Endothelial cell of umbilical vein (primary cell): ENCODE measurements at regions not wholly inside any gene's neighbourhood (a gene's known extent, or its start where the extent isn't known, plus 50 kb on each side); places are given as distances from the start of the nearest gene placed in this dataset.

Source experiments
- BruUV-seq: library from RNA; stranded (reverse); fragments of 400-500 nt; replicated peaks from 2 replicates; lab custom pipeline; 2021; lab: Mats Ljungman, UMichigan
- CTCF ChIA-PET: fragments of 300-600, 350-600 bp; sonication (Branson Sonifier 250); formaldehyde crosslinking; loops from one replicate; lab custom pipeline; 2021; ENCODE audit warnings: antibody characterized with exemption, inconsistent platforms; lab: Charles Lee
- POLR2A ChIA-PET: fragments of 300-600, 350-600 bp; sonication (Branson Sonifier 250); formaldehyde crosslinking; loops from one replicate; lab custom pipeline; 2021; ENCODE audit warnings: antibody characterized with exemption, inconsistent platforms; lab: Charles Lee
- DNase-seq: peaks from one replicate; pipeline ENCODE4 v3.0.0-alpha.2; 2011; ENCODE audit warnings: low read depth, low spot score
- FAIRE-seq: peaks from 2 replicates; lab custom pipeline; 2011; peaks lifted over from hg19 to GRCh38; lab: Jason Lieb, UNC
- H2AFZ ChIP-seq: 2 replicates; pipeline ENCODE4 v1.6.0; 2012; ENCODE audit warnings: low read depth, low read length, control low read depth, inconsistent platforms
- H3K27ac ChIP-seq: 2 replicates; pipeline ENCODE4 v1.5.1; 2011; ENCODE audit warnings: low read depth, mild to moderate bottlenecking, control low read depth, low read length, moderate library complexity; ENCODE audit not compliant: insufficient read depth
- H3K27me3 ChIP-seq, 2 experiments: 2 replicates each; pipeline versions ENCODE4 v1.6.0 to v1.6.1; 2011; ENCODE audit warnings: low read length in 2 of 2, mixed read lengths in 1 of 2; ENCODE audit not compliant: control insufficient read depth in 2 of 2, insufficient read depth in 2 of 2
- H3K36me3 ChIP-seq, 2 experiments: 2 replicates in 1 of 2; 3 replicates in 1 of 2; pipeline ENCODE4 v1.5.1; 2011; ENCODE audit warnings: low read length in 2 of 2, mild to moderate bottlenecking in 1 of 2, moderate library complexity in 1 of 2; ENCODE audit not compliant: control insufficient read depth in 2 of 2, insufficient read depth in 2 of 2; ENCODE audit errors: extremely low read depth in 1 of 2
- H3K4me1 ChIP-seq: 3 replicates; pipeline ENCODE4 v1.5.1; 2011; ENCODE audit warnings: mild to moderate bottlenecking, low read length; ENCODE audit not compliant: control insufficient read depth, insufficient read depth; ENCODE audit errors: extremely low read depth
- H3K4me2 ChIP-seq: 2 replicates; pipeline ENCODE4 v1.6.1; 2011; ENCODE audit warnings: low read length, control low read depth, mixed read lengths; ENCODE audit not compliant: insufficient read depth
- H3K4me3 ChIP-seq, 3 experiments: fragments of 200-600 bp in 1 of 3; sonication (generic), shearing (Covaris generic) in 1 of 3; replicated peaks in 1 of 3; 2 replicates each; pipeline ENCODE4 v1.5.1; 2011 to 2016; ENCODE audit warnings: control low read depth in 3 of 3, low read length in 3 of 3, mild to moderate bottlenecking in 2 of 3, inconsistent platforms in 1 of 3, low read depth in 1 of 3, moderate library complexity in 1 of 3; ENCODE audit not compliant: insufficient read depth in 1 of 3
- H3K79me2 ChIP-seq: 2 replicates; pipeline ENCODE4 v1.6.0; 2012; ENCODE audit warnings: low read length, inconsistent platforms; ENCODE audit not compliant: control insufficient read depth, insufficient read depth
- H3K9ac ChIP-seq: replicated peaks from 2 replicates; pipeline ENCODE3; 2011; ENCODE audit warnings: low read length, control low read depth; ENCODE audit not compliant: insufficient read depth; ENCODE audit errors: extremely low read depth
- H3K9me1 ChIP-seq: replicated peaks from 3 replicates; pipeline ENCODE4 v1.6.0; 2011; ENCODE audit warnings: mild to moderate bottlenecking, low read length; ENCODE audit not compliant: control insufficient read depth, insufficient read depth; ENCODE audit errors: extremely low read depth
- H3K9me3 ChIP-seq: replicated peaks from 2 replicates; pipeline ENCODE4 v1.5.1; 2012; ENCODE audit warnings: low read length, inconsistent platforms; ENCODE audit not compliant: control insufficient read depth, insufficient read depth
- H4K20me1 ChIP-seq: replicated peaks from 2 replicates; pipeline ENCODE3; 2011; ENCODE audit warnings: mild to moderate bottlenecking, low read length; ENCODE audit not compliant: control insufficient read depth, insufficient read depth; ENCODE audit errors: extremely low read depth
- CTCF ChIP-seq, 2 donors: IDR thresholded peaks; 1 replicate in 1 of 2; 2 replicates in 1 of 2; pipeline ENCODE4 v1.5.1; 2011; ENCODE audit warnings: low read length in 2 of 2, mild to moderate bottlenecking in 2 of 2, moderate library complexity in 2 of 2, control low read depth in 1 of 2, inconsistent platforms in 1 of 2, low read depth in 1 of 2; ENCODE audit not compliant: insufficient read depth in 1 of 2; ENCODE audit errors: extremely low read depth in 1 of 2
- EZH2 ChIP-seq: IDR thresholded peaks from 2 replicates; pipeline ENCODE4 v1.6.1; 2012; ENCODE audit warnings: borderline replicate concordance, low read depth, mild to moderate bottlenecking, moderate library complexity, low read length, inconsistent platforms; ENCODE audit not compliant: severe bottlenecking
- FOS ChIP-seq: IDR thresholded peaks from 2 replicates; pipeline ENCODE4 v1.6.1; 2011; ENCODE audit warnings: mild to moderate bottlenecking, low read length, moderate library complexity, borderline replicate concordance; ENCODE audit not compliant: insufficient read depth
- GATA2 ChIP-seq: IDR thresholded peaks from 2 replicates; pipeline ENCODE4 v1.7.0; 2011; ENCODE audit warnings: low read depth, mild to moderate bottlenecking, moderate library complexity, mixed read lengths, low read length; ENCODE audit not compliant: insufficient read length, insufficient read depth
- JUN ChIP-seq: IDR thresholded peaks from 2 replicates; pipeline ENCODE4 v1.6.1; 2011; ENCODE audit warnings: borderline replicate concordance, low read depth; ENCODE audit not compliant: insufficient read length, insufficient read depth
- MYC ChIP-seq: IDR thresholded peaks from one replicate; pipeline ENCODE4 v1.6.1; 2011; ENCODE audit warnings: mild to moderate bottlenecking, low read depth, low read length
- POLR2A ChIP-seq: IDR thresholded peaks from 2 replicates; pipeline ENCODE4 v1.6.1; 2012; ENCODE audit warnings: low read depth, mild to moderate bottlenecking, control low read depth, low read length
- POLR2AphosphoS5 ChIP-seq: IDR thresholded peaks from 2 replicates; pipeline ENCODE4 v1.6.1; 2012; ENCODE audit warnings: low read depth, mild to moderate bottlenecking, control low read depth, low read length, moderate library complexity; ENCODE audit not compliant: insufficient read depth
- dilution Hi-C: fragments of 300-500 bp; cut with MboI; formaldehyde crosslinking; loops from one replicate; pipeline ENCODE4 v1.15.0; 2019; ENCODE audit warnings: low sequenced_read_pairs; ENCODE audit not compliant: extremely low pct_ligation_motif_present
- intact Hi-C: fragments of 100-400 bp; cut with micrococcal nuclease; formaldehyde crosslinking; loops from one replicate; pipeline ENCODE4 v1.10.0; 2022
- TF ChIP-seq, protein P1 (sequence below): IDR thresholded peaks from 2 replicates; pipeline ENCODE4 v1.6.1; 2011; ENCODE audit not compliant: insufficient read depth, insufficient read length

- H3K36me3 ChIP-seq, result no peaks in the 10 kb centered on the region
- no peak overlapping the region for H3K4me2 ChIP-seq
- CTCF ChIA-PET, result no interaction called here
- dilution Hi-C loops (no loop called here), intact Hi-C loops (no loop called here)
- no peaks in the 10 kb centered on the region for H3K27me3 ChIP-seq
- no peak overlapping the region for H2AFZ ChIP-seq
- H3K79me2 ChIP-seq, result no peaks in the 10 kb centered on the region
- DNase-seq (no peak), FAIRE-seq (no peak)
- no peak overlapping the region for H3K27ac ChIP-seq
- H3K4me3 ChIP-seq, result no peak overlapping the region
- H3K4me1 ChIP-seq, result no peaks in the 10 kb centered on the region
- no peaks in the 10 kb centered on the region for H3K9me1 ChIP-seq
- no peak for TF ChIP-seq POLR2AphosphoS5
- TF ChIP-seq, protein P1, sequence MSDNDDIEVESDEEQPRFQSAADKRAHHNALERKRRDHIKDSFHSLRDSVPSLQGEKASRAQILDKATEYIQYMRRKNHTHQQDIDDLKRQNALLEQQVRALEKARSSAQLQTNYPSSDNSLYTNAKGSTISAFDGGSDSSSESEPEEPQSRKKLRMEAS, result no peak
- TF ChIP-seq EZH2, result no peak
- no peak for TF ChIP-seq GATA2
- TF ChIP-seq CTCF (IDR thresholded peaks at IDR 0.05; ENCODE audit: extremely low read depth in 1 of 2, insufficient read depth in 1 of 2, low read depth in 1 of 2, low read length in 2 of 2), result no peak
- TF ChIP-seq POLR2A, result no peak
- no peak for TF ChIP-seq JUN
- no peak for TF ChIP-seq FOS
- TF ChIP-seq MYC, result no peak
- POLR2A ChIA-PET, result no interaction called here
- H3K9me3 ChIP-seq, result peaks cover 3% of the 10 kb centered on the region
- H4K20me1 ChIP-seq, result no peaks in the 10 kb centered on the region
- no peak overlapping the region for H3K9ac ChIP-seq
- BruUV-seq, result no TSS peak
These were observed 652.0 kb upstream of the SALL3 start for GRCh38 chr18:78327643-78328042.
